HEK293T (cell line): ENCODE measurements at regions not wholly inside any gene's neighbourhood (a gene's known extent, or its start where the extent isn't known, plus 50 kb on each side); places are given as distances from the start of the nearest gene placed in this dataset.

Experiments used
- CTCF ChIA-PET: fragments of 350-600 bp; formaldehyde crosslinking; extraction: SDS; loops from one replicate; lab custom pipeline; 2021; ENCODE audit warnings: antibody characterized with exemption, inconsistent platforms; lab: Yijun Ruan, JAX
- POLR2A ChIA-PET: fragments of 350-600 bp; formaldehyde crosslinking; extraction: SDS; loops from one replicate; lab custom pipeline; 2020; ENCODE audit warnings: antibody characterized with exemption, inconsistent platforms; lab: Yijun Ruan, JAX
- DNase-seq: peaks from one replicate; pipeline ENCODE4 v3.0.0; 2012; ENCODE audit warnings: mixed read lengths; ENCODE audit errors: extremely low spot score
- ARNT ChIP-seq: fragments of 450-650 bp; IDR thresholded peaks from 2 replicates; pipeline ENCODE4 v1.6.1; 2017; ENCODE audit warnings: mild to moderate bottlenecking
- BHLHE40 ChIP-seq: fragments of 450-650 bp; IDR thresholded peaks from 2 replicates; pipeline ENCODE4 v1.6.1; 2016; ENCODE audit warnings: mild to moderate bottlenecking, moderate library complexity, borderline replicate concordance
- CTBP1 ChIP-seq: fragments of 450-650 bp; IDR thresholded peaks from 2 replicates; pipeline ENCODE4 v1.6.1; 2016; ENCODE audit warnings: borderline replicate concordance
- ELF4 ChIP-seq: fragments of 450-650 bp; IDR thresholded peaks from 2 replicates; pipeline ENCODE4 v1.6.1; 2017; ENCODE audit warnings: antibody characterized with exemption
- FOXA1 ChIP-seq: fragments of 450-650 bp; IDR thresholded peaks from 2 replicates; pipeline ENCODE4 v1.6.1; 2016; ENCODE audit warnings: mild to moderate bottlenecking
- FOXK2 ChIP-seq: fragments of 450-650 bp; IDR thresholded peaks from 2 replicates; pipeline ENCODE4 v1.6.1; 2016; ENCODE audit warnings: mild to moderate bottlenecking
- FOXM1 ChIP-seq: fragments of 450-650 bp; IDR thresholded peaks from 2 replicates; pipeline ENCODE4 v1.6.1; 2017; ENCODE audit warnings: mild to moderate bottlenecking, borderline replicate concordance
- HDGF ChIP-seq: fragments of 450-650 bp; IDR thresholded peaks from 2 replicates; pipeline ENCODE4 v1.6.1; 2017; ENCODE audit warnings: antibody characterized with exemption, borderline replicate concordance
- L3MBTL2 ChIP-seq: fragments of 450-650 bp; conservative IDR thresholded peaks from 2 replicates; pipeline ENCODE4 v1.6.1; 2016; ENCODE audit warnings: mild to moderate bottlenecking
- LEF1 ChIP-seq: fragments of 450-650 bp; IDR thresholded peaks from 2 replicates; pipeline ENCODE4 v1.6.1; 2017; ENCODE audit warnings: mild to moderate bottlenecking, borderline replicate concordance
- NFRKB ChIP-seq: fragments of 450-650 bp; IDR thresholded peaks from 2 replicates; pipeline ENCODE4 v1.6.1; 2016; ENCODE audit warnings: mild to moderate bottlenecking, moderate library complexity
- SP1 ChIP-seq: fragments of 450-650 bp; IDR thresholded peaks from 2 replicates; pipeline ENCODE4 v1.6.1; 2017
- SUZ12 ChIP-seq: fragments of 450-650 bp; IDR thresholded peaks from 2 replicates; pipeline ENCODE4 v1.6.1; 2016; ENCODE audit warnings: mild to moderate bottlenecking
- TARDBP ChIP-seq: fragments of 450-650 bp; IDR thresholded peaks from 2 replicates; pipeline ENCODE4 v1.6.1; 2016
- ZNF384 ChIP-seq: fragments of 450-650 bp; IDR thresholded peaks from 2 replicates; pipeline ENCODE4 v1.6.1; 2016
- TF ChIP-seq, protein P1 (sequence below): fragments of 450-650 bp; IDR thresholded peaks from 2 replicates; pipeline ENCODE4 v1.6.1; 2016

DNA sequence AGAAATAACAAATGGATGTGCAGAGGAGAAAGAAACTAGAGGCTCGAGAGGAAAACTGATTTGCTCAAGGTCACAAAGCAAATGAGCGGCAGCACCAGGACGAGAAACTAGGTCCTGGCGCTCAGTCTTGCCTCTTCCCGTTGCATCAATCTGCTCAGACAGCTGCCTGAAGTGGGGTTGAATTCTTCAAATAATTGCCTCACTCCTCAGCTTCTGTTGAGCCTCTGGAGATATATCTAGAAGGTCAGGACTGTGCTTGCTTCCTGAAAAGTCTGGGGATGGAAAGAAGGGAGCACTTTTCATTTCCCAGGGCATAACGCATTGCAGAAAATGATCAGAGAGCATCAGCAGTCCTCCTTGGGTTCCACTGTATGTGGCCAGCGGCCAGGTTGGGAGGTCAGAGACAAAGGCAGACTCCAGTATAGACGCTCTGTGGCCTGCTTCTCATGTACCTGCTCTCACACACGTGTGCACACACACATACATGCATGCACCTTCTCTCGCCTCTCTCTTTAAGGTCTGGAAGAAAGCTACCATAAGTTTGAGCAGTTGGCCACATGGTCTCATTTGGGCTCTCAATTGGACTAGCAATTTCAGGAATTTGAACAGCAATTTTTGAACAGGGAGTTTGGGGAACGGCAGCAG lies 83.7 kb upstream of the DUSP5 start:
- POLR2A ChIA-PET = no interaction called here
- DNase-seq = no peak
- CTCF ChIA-PET = no interaction called here
- TF ChIP-seq L3MBTL2 (no peak), FOXK2 (no peak), ARNT (no peak), LEF1 (no peak), BHLHE40 (no peak), ZNF384 (no peak)

DNA sequence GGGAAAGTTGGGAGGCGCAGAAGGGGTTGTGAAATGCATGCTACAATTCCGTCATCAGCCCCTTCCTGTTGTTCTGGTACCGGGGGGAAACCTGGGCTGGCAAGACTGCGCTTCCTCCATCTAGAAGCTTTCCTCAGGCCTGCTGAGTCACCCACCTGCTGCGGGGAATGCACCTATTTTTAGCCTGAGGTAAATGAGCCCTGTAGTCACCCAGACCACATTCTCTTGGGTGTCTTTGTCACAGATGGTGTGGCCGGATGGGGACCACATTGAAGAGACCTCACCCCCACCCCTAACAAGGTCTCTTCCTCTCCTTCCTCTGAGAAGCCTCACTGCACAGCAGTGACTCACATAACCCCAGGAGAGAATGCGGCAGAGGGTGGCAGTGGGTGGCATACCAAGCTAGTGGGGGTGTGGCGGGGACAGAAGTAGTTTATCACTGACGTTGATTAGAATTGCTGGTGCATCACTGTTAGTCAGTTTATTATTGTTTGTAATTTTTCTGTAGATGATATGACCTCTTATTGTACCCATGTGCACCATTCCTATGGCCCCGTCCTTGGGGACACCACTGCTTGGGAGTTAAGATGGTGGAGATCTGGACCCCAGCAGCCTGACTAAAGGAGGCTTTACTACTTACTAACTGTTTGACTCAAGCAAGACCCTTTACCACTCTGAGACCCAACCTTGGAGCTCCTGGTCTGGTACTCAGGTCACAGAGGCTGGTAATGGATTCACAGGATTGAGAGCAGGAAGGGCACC lies 83.0 kb upstream of the DUSP5 start:
- no peak for TF ChIP-seq TARDBP
- TF ChIP-seq FOXM1 = no peak
- TF ChIP-seq L3MBTL2 = no peak
- no peak for TF ChIP-seq FOXK2
- no peak for TF ChIP-seq CTBP1
- no peak for TF ChIP-seq SP1
- TF ChIP-seq ZNF384 = no peak
- TF ChIP-seq ELF4 = no peak
- no peak for TF ChIP-seq FOXA1
- TF ChIP-seq SUZ12 = no peak
- no peak for TF ChIP-seq NFRKB
- TF ChIP-seq, protein P1, sequence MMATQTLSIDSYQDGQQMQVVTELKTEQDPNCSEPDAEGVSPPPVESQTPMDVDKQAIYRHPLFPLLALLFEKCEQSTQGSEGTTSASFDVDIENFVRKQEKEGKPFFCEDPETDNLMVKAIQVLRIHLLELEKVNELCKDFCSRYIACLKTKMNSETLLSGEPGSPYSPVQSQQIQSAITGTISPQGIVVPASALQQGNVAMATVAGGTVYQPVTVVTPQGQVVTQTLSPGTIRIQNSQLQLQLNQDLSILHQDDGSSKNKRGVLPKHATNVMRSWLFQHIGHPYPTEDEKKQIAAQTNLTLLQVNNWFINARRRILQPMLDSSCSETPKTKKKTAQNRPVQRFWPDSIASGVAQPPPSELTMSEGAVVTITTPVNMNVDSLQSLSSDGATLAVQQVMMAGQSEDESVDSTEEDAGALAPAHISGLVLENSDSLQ = no peak
- TF ChIP-seq ARNT = no peak
- no peak for TF ChIP-seq LEF1
- no peak for TF ChIP-seq BHLHE40
- TF ChIP-seq HDGF = no peak
- no peak for DNase-seq
- POLR2A ChIA-PET = no interaction called here
- CTCF ChIA-PET = no interaction called here

DNA sequence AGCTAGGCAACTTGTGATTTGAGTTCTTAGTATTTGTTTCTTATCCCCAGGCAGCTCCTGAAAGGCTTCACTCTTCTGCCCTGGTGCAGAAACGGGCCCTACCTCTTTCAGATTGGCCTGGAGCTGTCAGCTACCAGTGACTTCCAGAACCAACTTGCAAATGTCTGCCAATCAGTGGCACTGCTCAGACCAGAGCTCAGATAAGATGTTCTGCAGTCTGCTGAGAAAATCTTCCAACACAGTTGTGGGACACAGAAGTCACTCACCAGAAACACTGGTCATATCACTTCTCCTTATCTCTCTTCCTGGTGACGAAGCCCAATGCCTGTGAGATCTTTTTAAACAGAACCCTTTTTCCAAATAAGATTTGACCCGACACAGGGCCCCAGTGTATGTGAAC lies 81.9 kb upstream of the DUSP5 start:
- CTCF ChIA-PET = no interaction called here
- POLR2A ChIA-PET = interaction anchor here (1.5 kb wide), 1 partner anchor 8 kb away, joined by 4 read pairs; no protein-coding TSS in a partner anchor
- TF ChIP-seq ELF4 = no peak

DNA sequence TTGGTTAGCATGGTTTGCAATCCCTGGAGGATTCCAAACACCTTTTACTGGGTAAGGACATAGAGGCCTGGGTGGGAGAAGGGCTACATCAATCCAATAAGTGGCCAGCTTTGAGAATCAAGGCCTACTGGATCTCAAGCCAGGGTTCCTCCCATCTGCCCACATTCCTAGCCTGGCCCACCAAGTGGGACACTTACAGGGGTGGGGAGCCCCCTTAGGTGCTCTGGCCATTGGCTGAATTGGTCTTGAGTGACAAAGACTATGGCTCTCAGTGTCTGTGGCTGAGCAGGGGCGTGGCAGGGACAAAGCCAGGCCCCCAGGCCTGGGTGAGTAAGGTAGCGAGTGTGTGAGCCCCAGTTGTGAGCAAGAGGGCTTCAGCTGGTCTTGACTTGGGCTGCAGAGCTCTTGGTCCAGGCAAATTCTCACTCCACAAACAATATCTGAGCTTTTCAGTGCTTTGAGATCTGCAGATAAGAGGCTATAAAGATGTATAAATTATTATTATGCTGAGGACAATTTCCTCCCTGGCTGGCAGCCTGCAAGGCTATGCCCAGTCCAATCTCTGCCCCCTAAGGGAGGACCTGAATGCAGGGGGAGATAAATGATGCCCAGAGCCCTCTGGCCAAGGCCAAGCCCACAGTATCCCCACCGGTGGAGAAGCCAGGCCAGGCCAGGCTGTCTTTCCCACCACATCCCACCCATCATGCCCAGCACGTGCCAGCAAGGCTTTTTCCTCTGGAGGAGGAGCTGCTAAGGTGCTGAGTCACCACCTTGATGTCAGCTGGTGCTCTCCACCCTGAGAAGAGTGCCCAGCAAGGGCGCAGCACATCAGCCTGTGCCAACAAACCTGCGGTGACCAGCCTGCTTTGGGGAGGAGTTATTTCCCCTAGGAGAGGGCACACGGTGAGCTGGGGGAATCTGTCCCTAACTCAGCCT lies 80.7 kb upstream of the DUSP5 start:
- ChIA-PET CTCF (no interaction called here), POLR2A (interaction anchor here (1.5 kb wide), 1 partner anchor 9 kb away, joined by 4 read pairs; no protein-coding TSS in a partner anchor)
- no peak for DNase-seq
- TF ChIP-seq NFRKB = no peak
- no peak for TF ChIP-seq FOXM1
- TF ChIP-seq LEF1 = no peak
- no peak for TF ChIP-seq FOXK2
- TF ChIP-seq HDGF = no peak
- TF ChIP-seq, protein P1 = no peak
- TF ChIP-seq ARNT = no peak
- TF ChIP-seq ZNF384 = no peak
- TF ChIP-seq FOXA1 = no peak
- no peak for TF ChIP-seq L3MBTL2
- no peak for TF ChIP-seq SUZ12
- no peak for TF ChIP-seq ELF4
- TF ChIP-seq SP1 = no peak
- no peak for TF ChIP-seq BHLHE40
- TF ChIP-seq CTBP1 = no peak
- TF ChIP-seq TARDBP = no peak

More for the DNA sequence above, 81.9 kb upstream of the DUSP5 start:
- DNase-seq = no peak

DNA sequence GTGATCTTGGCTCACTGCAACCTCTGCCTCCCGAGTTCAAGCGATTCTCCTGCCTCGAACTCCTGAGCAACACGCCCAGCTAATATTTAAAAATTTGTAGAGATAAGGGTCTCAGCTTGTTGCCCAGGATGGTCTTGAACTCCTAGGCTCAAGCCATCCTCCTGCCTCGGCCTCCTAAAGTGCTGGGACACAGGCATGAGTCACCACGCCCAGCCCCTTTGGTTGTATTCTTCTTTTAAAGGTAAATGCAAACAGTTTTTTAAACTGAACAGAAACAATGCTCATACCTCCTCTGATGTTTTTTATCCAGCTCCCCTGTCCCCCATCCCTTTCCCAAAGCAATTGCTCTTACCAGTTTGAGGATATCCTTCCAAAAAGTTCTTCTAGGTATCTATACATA lies 79.5 kb upstream of the DUSP5 start:
- CTCF ChIA-PET = no interaction called here
- DNase-seq = no peak
- no peak for TF ChIP-seq LEF1
- POLR2A ChIA-PET = no interaction called here

DNA sequence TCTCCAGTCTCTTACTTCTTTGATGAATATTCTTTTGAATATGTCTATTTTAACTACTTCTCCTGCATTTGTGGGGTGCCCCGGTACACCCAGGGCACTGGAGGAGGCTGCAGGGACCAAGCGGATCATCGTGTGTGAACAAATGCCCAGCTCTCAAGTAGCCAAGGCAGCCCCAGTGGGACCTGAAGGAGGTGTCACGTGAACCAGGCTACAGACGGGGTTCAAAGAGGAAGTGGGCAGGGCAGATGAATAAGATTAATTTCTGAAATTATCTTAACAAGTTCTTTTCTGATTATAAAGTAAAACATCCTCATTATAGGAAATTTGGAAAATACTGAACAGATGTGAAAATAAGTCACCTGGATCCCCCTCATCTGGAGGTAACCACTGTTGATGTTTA lies 78.4 kb upstream of the DUSP5 start:
- ChIA-PET CTCF (no interaction called here), POLR2A (no interaction called here)
- TF ChIP-seq LEF1 = no peak
- no peak for TF ChIP-seq HDGF
- no peak for TF ChIP-seq ARNT
- no peak for TF ChIP-seq CTBP1
- no peak for TF ChIP-seq SP1
- TF ChIP-seq, protein P1 = no peak
- TF ChIP-seq FOXA1 = no peak
- TF ChIP-seq NFRKB = no peak
- no peak for TF ChIP-seq ELF4
- no peak for TF ChIP-seq FOXM1
- DNase-seq = no peak
